Activated T-helper 17 cell treated with anti-CD3 and anti-CD28 coated beads, Interleukin-2, amount 50 U/mL, for 72 hours (primary cell): ENCODE measurements at regions not wholly inside any gene's neighbourhood (a gene's known extent, or its start where the extent isn't known, plus 50 kb on each side); places are given as distances from the start of the nearest gene placed in this dataset.

Source experiments
- ATAC-seq: fragments of 150-1000 bp; cut with Tn5 transposase; replicated peaks from 2 replicates; pipeline ENCODE4 v1.10.0; 2021; ENCODE audit warnings: mild to moderate bottlenecking, moderate library complexity
- H3K27ac Mint-ChIP-seq: one replicate; pipeline ENCODE4 v1.8.0; 2022; ENCODE audit warnings: mixed read lengths
- H3K27me3 Mint-ChIP-seq: one replicate; pipeline ENCODE4 v1.8.0; 2022; ENCODE audit warnings: mixed read lengths
- H3K36me3 Mint-ChIP-seq: one replicate; pipeline ENCODE4 v1.8.0; 2022; ENCODE audit warnings: low read depth, mild to moderate bottlenecking, mixed read lengths
- H3K4me1 Mint-ChIP-seq: one replicate; pipeline ENCODE4 v1.8.0; 2022; ENCODE audit warnings: mixed read lengths
- H3K4me3 Mint-ChIP-seq: one replicate; pipeline ENCODE4 v1.8.0; 2022; ENCODE audit warnings: mild to moderate bottlenecking, mixed read lengths
- H3K9me3 Mint-ChIP-seq: one replicate; pipeline ENCODE4 v1.8.0; 2022; ENCODE audit warnings: mixed read lengths

DNA sequence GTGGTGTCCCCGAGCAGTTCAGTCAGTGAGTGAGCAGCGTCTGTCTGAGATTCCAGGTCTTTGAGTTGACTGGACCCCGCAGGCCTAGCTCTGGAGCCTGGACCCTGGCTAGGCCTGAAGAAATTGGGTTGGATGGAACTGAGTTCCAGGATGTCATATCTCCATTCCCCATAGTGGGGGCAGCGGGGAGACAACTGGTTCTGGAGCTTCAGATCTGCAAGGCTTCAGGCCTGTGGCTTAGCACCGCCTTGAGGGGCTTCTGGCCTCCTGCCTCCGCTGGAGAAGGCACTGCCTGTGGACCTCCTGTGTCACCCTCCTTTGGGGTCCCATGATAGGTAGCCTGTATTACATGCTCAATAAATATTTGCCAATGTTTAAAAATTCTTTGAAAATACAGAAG lies 288.4 kb upstream of the ID2 start:
- H3K36me3 Mint-ChIP-seq: peaks cover 32% of the 10 kb centered on the region
- H3K4me3 Mint-ChIP-seq: no peak overlapping the region
- no peaks in the 10 kb centered on the region for H3K9me3 Mint-ChIP-seq
- peaks cover 18% of the 10 kb centered on the region for H3K4me1 Mint-ChIP-seq
- no peak for ATAC-seq
- H3K27ac Mint-ChIP-seq: no peak overlapping the region
- no peaks in the 10 kb centered on the region for H3K27me3 Mint-ChIP-seq

DNA sequence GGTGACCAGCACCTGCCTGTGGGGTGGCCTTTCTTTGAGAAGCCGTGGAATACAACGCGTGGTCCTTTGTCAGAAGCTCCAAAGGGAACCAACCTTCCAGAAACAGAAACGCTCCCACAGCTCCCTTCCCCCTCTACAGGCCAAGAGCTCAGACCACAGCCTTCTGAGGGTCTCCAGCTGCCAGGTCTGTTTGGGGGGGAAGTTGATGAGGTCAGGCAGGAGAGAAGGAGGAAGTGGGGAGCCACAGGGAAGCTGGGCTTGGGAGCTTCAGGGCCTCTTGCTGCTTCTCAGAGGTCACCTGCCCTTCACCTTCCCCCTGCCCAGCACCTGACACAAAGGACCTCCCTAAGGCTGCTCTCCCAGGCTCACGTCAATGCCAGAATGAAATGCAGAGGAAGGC lies 287.7 kb upstream of the ID2 start:
- H3K27ac Mint-ChIP-seq: no peak overlapping the region
- no peak for ATAC-seq
- peaks cover 23% of the 10 kb centered on the region for H3K4me1 Mint-ChIP-seq
- no peak overlapping the region for H3K4me3 Mint-ChIP-seq
- H3K27me3 Mint-ChIP-seq: no peaks in the 10 kb centered on the region
- H3K9me3 Mint-ChIP-seq: peaks cover 4% of the 10 kb centered on the region
- peaks cover 27% of the 10 kb centered on the region for H3K36me3 Mint-ChIP-seq

DNA sequence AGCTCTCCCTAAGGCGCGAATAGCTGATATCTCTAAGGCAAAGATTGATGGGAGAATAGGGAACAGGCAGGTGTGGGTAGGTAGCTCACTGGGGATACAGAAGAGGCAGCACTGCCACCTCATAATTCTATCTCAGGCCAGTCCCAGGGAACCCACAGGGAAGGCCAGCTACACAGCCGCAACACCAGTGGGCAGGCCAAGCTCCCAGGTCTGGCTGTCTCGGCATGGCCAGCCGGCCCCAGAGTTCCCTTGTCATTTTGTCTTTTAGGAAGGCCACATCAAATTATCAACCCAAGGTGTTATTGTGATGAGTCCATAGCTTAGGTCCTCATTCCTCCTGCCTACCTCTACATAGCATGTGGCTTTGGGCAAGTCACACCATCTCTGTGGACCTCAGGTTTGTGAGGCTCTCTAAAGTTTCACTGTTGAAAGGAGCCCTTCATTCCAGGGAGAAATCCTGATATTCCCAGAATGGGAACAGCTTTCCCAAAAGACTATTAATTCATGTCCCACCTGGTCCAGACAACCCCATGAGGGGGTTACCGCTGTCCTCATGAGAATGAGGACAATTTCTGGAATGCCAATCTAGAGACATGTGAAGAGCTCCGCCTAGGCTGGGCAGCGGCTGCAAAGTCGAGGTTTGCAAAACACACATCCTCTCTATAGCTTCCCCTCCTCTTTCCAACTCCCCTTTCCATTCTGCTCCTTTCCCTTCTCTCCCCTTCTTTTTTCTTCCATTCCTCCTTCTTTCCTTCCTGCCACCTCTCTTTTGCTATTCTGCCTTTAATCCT lies 287.1 kb upstream of the ID2 start:
- peak overlapping the region; percentile 57 for H3K27ac Mint-ChIP-seq
- no peaks in the 10 kb centered on the region for H3K27me3 Mint-ChIP-seq
- H3K9me3 Mint-ChIP-seq: peaks cover 4% of the 10 kb centered on the region
- peaks cover 21% of the 10 kb centered on the region for H3K36me3 Mint-ChIP-seq
- no peak overlapping the region for H3K4me3 Mint-ChIP-seq
- peaks cover 21% of the 10 kb centered on the region for H3K4me1 Mint-ChIP-seq
- no peak for ATAC-seq

DNA sequence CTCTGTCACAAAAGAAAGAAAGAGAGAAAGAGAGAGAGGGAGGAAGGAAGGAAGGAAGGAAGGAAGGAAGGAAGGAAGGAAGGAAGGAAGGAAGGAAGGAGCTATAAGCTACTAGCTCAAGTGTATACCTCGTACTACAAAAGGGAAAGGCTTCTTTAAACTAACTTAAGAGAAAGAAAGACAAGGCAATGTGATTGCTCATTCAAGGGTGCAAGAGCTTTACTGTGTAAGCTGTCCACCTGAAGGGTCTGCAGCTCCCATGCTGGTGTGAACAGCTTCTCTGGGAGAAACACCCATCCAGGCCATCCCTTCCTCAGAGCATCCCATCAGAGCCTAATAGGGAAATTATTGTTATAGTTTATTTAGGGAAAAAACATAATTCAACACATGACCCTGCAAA lies 286.1 kb upstream of the ID2 start:
- Mint-ChIP-seq H3K27me3 (no peaks in the 10 kb centered on the region), H3K27ac (peak overlapping the region; percentile 57), H3K36me3 (peaks cover 17% of the 10 kb centered on the region), H3K4me1 (peaks cover 21% of the 10 kb centered on the region), H3K4me3 (no peak overlapping the region), H3K9me3 (peaks cover 4% of the 10 kb centered on the region)
- no peak for ATAC-seq

DNA sequence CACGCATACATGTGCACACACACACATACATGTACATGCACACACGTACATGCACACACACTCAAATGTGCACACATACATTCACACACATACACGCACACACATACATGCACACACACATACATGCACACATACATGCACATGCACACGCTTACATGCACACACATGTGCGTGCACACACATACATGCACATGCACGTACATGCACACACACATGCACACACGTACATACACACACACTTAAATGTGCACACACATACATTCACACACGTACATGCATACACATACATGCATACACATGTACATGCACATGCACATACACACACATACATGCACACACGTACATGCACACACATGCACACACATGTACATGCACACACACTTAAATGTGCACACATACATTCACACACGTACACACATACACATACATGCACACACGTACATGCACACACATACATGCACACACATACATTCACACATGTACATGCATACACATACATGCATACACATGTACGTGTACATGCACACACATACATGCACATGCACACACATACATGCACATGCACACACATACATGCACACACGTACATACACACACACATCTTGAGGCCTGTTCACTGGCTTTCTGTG lies 283.7 kb upstream of the ID2 start:
- no peak overlapping the region for H3K4me3 Mint-ChIP-seq
- no peaks in the 10 kb centered on the region for H3K27me3 Mint-ChIP-seq
- H3K27ac Mint-ChIP-seq: no peak overlapping the region
- ATAC-seq: no peak
- H3K36me3 Mint-ChIP-seq: no peaks in the 10 kb centered on the region
- H3K9me3 Mint-ChIP-seq: peaks cover 4% of the 10 kb centered on the region
- peaks cover 23% of the 10 kb centered on the region for H3K4me1 Mint-ChIP-seq

DNA sequence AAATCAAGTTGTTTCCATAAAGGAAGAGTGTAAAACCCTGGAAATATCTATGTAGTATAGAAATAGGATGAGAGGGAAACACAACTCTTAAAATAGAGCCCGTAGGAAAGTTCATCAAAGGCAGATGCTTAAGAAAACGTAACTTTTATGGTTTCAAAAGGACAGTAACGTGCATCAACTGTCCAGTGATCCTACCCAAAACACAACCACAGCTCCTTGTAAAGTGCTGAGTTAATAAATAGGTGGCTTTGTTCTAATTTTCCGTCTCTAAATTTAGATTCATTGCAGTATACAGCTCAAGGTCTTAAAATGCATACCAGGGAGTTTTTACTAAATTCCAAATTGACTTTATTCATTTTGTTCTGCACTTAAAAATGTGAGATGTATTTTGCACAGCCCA lies 282.1 kb upstream of the ID2 start:
- Mint-ChIP-seq H3K27ac (no peak overlapping the region), H3K4me3 (no peak overlapping the region), H3K36me3 (no peaks in the 10 kb centered on the region), H3K9me3 (peaks cover 4% of the 10 kb centered on the region), H3K4me1 (peaks cover 34% of the 10 kb centered on the region), H3K27me3 (no peaks in the 10 kb centered on the region)
- no peak for ATAC-seq

DNA sequence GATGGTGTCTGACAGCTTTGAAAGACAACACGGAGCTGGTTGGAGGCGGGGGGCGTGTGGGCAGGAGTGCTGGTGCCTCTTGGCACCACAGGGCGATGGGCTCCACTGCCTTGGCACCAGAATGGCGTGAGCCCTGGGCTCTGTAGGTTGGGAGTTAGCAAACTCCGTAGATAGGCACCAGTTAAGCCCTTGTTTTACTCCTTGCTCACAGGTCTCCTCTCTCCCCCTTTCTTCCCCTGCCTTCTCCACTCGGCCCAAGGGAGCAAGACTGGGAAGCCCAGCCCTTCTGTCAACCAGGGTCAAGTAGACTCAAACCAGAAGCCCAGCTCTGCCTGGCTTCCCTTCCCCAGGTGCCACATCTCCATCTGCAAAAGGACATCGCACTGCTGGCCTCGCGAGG lies 281.7 kb upstream of the ID2 start:
- H3K27me3 Mint-ChIP-seq: no peaks in the 10 kb centered on the region
- H3K9me3 Mint-ChIP-seq: peaks cover 4% of the 10 kb centered on the region
- no peak overlapping the region for H3K4me3 Mint-ChIP-seq
- no peaks in the 10 kb centered on the region for H3K36me3 Mint-ChIP-seq
- H3K27ac Mint-ChIP-seq: no peak overlapping the region
- no peak for ATAC-seq
- H3K4me1 Mint-ChIP-seq: peaks cover 35% of the 10 kb centered on the region

DNA sequence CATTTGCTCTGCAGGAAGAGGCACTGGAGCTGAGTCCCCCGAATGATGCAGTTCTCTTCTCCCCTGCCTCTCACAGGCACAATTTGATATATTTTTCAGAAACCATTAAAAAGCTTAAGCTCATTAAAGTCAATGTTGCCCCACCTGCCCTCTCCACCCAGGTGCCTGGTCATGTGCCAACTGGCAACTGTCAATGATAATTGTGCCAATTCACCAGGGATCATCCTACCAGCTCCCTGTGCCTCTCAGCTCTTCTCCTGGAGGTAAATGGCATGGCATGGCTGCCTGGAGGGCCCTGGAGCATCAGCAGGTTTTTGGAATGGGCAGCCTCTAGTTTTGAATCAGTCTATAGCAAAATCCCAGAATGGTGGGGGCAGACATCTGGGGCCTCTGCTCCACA lies 279.6 kb upstream of the ID2 start:
- no peak for ATAC-seq
- Mint-ChIP-seq H3K4me1 (peaks cover 38% of the 10 kb centered on the region), H3K27ac (peak overlapping the region; percentile 2), H3K36me3 (no peaks in the 10 kb centered on the region), H3K4me3 (no peak overlapping the region), H3K9me3 (peaks cover 4% of the 10 kb centered on the region), H3K27me3 (no peaks in the 10 kb centered on the region)

DNA sequence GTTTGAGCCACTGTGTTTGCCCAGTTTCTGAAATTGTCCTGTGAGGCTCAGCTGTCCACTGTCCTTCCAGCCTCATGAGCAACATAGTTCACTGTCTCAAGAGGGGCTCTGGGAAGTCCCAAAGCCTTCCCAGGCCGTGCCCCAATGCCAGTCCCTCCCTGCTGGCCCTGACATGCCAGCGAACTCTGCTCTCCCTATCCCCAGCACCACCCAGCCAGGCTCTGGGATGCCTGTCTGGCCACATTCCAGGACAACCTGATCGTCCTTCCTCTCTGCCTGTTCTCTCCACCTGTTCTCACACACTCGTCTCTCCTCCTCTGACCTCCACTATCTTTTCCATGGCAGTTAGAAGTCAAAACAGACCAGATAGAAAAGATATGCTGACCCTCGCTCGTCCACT lies 278.0 kb upstream of the ID2 start:
- H3K27ac Mint-ChIP-seq: peak overlapping the region; percentile 43
- no peak for ATAC-seq
- peaks cover under 1% of the 10 kb centered on the region for H3K9me3 Mint-ChIP-seq
- H3K4me1 Mint-ChIP-seq: peaks cover 24% of the 10 kb centered on the region
- H3K4me3 Mint-ChIP-seq: no peak overlapping the region
- no peaks in the 10 kb centered on the region for H3K27me3 Mint-ChIP-seq
- H3K36me3 Mint-ChIP-seq: peaks cover 6% of the 10 kb centered on the region

DNA sequence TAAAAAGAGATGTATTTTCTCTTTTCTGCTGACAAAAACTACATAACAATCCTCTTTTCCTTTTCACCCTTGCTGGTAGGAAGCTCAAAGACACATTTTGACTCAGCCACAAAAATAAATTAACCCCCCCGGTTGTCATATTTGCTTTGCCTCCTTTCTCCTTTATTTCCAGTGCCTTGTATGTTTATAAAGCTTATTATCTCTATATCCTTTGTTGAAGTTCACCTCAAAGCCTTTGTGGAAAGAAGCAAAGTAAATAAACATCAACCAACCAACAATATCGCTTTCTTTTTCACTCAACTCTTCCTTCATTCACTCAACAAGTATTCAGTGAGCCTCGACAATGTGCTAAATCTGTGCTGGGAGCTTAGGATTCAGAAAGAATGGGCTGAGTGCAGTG lies 276.5 kb upstream of the ID2 start:
- Mint-ChIP-seq H3K27me3 (no peaks in the 10 kb centered on the region), H3K4me3 (no peak overlapping the region), H3K27ac (peak overlapping the region; percentile 43), H3K36me3 (peaks cover 6% of the 10 kb centered on the region), H3K9me3 (no peaks in the 10 kb centered on the region), H3K4me1 (peaks cover 35% of the 10 kb centered on the region)
- ATAC-seq: no peak

DNA sequence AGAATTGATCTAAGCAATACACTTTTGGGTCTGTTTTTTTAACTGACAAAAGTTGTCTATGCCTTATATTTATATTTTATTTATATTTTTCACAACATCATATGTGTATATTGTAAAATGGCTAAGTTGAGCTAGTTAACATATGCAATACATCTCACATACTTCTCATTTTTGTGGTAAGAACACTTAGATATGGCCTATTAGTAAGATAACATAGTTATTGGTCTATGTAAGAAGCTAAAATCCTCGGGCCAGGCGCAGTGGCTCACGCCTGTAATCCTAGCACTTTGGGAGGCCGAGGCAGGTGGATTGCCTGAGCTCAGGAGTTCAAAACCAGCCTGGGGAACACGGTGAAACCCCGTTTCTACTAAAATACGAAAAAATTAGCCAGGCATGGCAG lies 275.6 kb upstream of the ID2 start:
- Mint-ChIP-seq H3K27ac (no peak overlapping the region), H3K4me3 (no peak overlapping the region), H3K9me3 (no peaks in the 10 kb centered on the region), H3K36me3 (peaks cover 6% of the 10 kb centered on the region), H3K4me1 (peaks cover 33% of the 10 kb centered on the region), H3K27me3 (no peaks in the 10 kb centered on the region)
- ATAC-seq: no peak

DNA sequence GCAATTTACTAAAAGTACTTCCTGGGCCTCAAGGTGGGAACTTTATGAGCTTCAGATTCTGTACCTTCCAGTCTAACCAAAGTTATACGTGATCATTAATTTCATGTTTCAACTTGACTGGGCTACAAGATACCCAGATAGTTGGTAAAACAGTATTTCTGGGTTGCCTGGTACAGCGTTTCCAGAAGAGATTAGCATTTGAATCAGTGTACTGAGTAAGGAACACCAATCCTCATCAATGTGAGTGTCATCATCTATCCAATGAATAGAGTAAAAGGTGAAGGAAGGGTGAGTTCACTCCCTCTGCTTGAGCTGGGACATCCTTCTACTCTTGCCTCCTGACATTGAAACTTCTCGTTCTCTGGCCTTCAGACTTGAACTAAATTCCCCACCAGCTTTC lies 274.5 kb upstream of the ID2 start:
- H3K9me3 Mint-ChIP-seq: no peaks in the 10 kb centered on the region
- peak overlapping the region; percentile 91 for H3K27ac Mint-ChIP-seq
- peaks cover 8% of the 10 kb centered on the region for H3K36me3 Mint-ChIP-seq
- ATAC-seq: no peak
- peak overlapping the region; percentile 41 for H3K4me3 Mint-ChIP-seq
- no peaks in the 10 kb centered on the region for H3K27me3 Mint-ChIP-seq
- H3K4me1 Mint-ChIP-seq: peaks cover 37% of the 10 kb centered on the region

DNA sequence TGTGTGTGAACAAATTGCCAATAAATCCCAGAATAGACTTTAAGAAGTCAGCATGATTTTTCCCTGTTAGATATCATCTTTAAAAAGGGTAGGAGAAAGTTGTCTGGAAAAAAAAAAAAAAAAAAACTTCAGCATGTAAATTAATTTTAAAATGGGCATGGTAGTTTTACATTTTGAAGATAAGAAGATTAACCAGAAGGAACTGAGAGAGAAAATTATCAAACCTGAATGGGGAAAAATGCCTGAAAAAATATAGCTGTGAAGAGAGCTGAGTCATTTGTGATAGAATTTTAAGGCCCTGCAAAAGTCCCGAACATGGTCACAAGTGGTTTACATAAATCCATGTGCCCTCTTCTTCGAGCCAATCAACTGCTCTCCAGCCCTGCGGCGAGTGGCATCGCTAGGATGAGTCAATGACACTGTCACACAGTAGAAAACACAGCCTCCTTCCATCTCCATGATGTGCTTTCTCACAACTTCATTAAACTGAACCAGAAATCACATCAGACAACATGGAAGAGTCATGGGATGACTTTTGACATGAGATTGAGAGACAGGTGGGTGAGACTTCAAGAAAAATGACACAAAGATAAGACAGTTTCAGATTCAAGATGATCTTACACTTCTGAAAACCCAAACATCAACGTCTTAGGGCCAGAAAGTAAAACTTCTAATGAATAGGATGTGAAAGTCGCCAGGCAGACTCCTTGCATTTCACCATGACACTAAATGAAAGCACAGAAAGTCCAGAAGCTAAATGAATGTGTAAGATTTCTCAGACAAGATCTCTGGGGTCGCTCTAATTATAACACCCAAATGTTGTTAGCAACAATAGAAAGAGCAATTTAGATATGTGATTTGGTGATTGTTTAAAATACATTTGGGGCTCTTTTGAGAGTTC lies 273.0 kb upstream of the ID2 start:
- peaks cover 35% of the 10 kb centered on the region for H3K4me1 Mint-ChIP-seq
- peaks cover 11% of the 10 kb centered on the region for H3K36me3 Mint-ChIP-seq
- peak overlapping the region; percentile 91 for H3K27ac Mint-ChIP-seq
- H3K9me3 Mint-ChIP-seq: no peaks in the 10 kb centered on the region
- peak; percentile 96 for ATAC-seq
- no peaks in the 10 kb centered on the region for H3K27me3 Mint-ChIP-seq
- H3K4me3 Mint-ChIP-seq: peak overlapping the region; percentile 41

DNA sequence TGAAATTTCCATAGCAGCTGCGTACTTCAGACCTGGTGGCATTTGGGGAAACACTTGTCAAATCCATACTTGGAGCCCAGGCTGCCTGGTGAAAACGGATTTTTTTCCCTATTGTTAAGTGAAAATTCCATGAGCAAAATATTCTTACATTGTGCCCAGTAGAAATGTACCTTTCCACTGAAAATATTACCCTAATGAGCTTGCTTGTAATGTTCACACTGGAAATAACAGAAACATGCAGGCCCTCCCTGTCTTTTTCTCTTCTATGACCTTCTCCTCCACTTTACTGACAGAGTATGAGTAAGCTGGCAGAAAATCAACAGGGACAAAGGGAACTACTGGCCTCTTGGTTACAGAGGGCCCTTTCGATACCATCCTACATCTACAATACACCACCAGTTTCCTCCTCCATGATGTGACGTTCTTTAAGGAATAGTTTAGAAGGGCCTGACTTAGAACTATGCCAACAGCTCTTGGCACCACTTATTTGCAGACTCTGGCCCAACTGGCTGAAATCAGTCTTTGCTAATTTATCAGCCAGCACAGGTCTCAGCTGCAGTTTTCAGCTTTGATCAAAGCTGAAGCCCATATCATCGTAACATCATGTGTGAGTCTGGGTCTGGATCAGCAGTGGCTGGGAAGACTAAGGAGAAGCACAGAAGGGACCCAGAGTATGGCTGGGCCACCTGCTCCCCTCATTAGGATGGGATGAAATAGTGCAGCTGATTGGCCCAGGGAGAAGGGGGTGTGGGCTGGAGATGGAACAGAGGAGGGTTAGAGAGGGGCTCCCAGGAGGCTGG lies 272.2 kb upstream of the ID2 start:
- Mint-ChIP-seq H3K27ac (peak overlapping the region; percentile 91), H3K4me1 (peaks cover 26% of the 10 kb centered on the region), H3K36me3 (peaks cover 11% of the 10 kb centered on the region), H3K4me3 (peak overlapping the region; percentile 41), H3K27me3 (no peaks in the 10 kb centered on the region), H3K9me3 (no peaks in the 10 kb centered on the region)
- ATAC-seq: no peak
